Activated CD8-positive, alpha-beta T cell treated with anti-CD3 and anti-CD28 coated beads, Interleukin-2, amount 10 ng/mL, durations not matched to agents 7 days and 5 days (primary cell): ENCODE measurements at regions not wholly inside any gene's neighbourhood (a gene's known extent, or its start where the extent isn't known, plus 50 kb on each side); places are given as distances from the start of the nearest gene placed in this dataset.

Source experiments
- ATAC-seq: fragments of 150-1000 bp; cut with Tn5 transposase; one replicate; pipeline ENCODE4 v1.10.0; 2021; ENCODE audit warnings: moderate library complexity
- CTCF ChIA-PET: fragments of 350-600 bp; sonication (Branson Sonifier 250); formaldehyde crosslinking; loops from one replicate; lab custom pipeline; 2021; ENCODE audit warnings: antibody characterized with exemption; lab: Charles Lee
- POLR2A ChIA-PET: fragments of 350-600 bp; sonication (Branson Sonifier 250); formaldehyde crosslinking; loops from one replicate; lab custom pipeline; 2021; ENCODE audit warnings: antibody characterized with exemption; lab: Charles Lee
- DNase-seq: peaks from one replicate; pipeline ENCODE4 v3.0.0-alpha.2; 2020
- H3K27ac Mint-ChIP-seq: one replicate; pipeline ENCODE4 v1.8.0; 2021; ENCODE audit warnings: mild to moderate bottlenecking, mixed read lengths
- H3K27me3 Mint-ChIP-seq: one replicate; pipeline ENCODE4 v1.8.0; 2021; ENCODE audit warnings: low read depth, mixed read lengths
- H3K36me3 Mint-ChIP-seq: one replicate; pipeline ENCODE4 v1.8.0; 2021; ENCODE audit warnings: low read depth, mixed read lengths
- H3K4me1 Mint-ChIP-seq: one replicate; pipeline ENCODE4 v1.8.0; 2021; ENCODE audit warnings: low read depth, mixed read lengths
- H3K4me3 Mint-ChIP-seq: one replicate; pipeline ENCODE4 v1.8.0; 2021; ENCODE audit warnings: mild to moderate bottlenecking, mixed read lengths
- H3K9me3 Mint-ChIP-seq: one replicate; pipeline ENCODE4 v1.8.0; 2022; ENCODE audit warnings: mixed read lengths; ENCODE audit not compliant: insufficient read depth

- H3K4me1 Mint-ChIP-seq: no peaks in the 10 kb centered on the region
- no peak overlapping the region for H3K4me3 Mint-ChIP-seq
- ChIA-PET POLR2A (no interaction called here), CTCF (no interaction called here)
- H3K27ac Mint-ChIP-seq: no peak overlapping the region
- no peaks in the 10 kb centered on the region for H3K36me3 Mint-ChIP-seq
- H3K27me3 Mint-ChIP-seq: no peaks in the 10 kb centered on the region
- no peak for ATAC-seq
- no peak for DNase-seq
- peaks cover 23% of the 10 kb centered on the region for H3K9me3 Mint-ChIP-seq
These were observed 1852.1 kb downstream of the TP53TG3F start for GRCh38 chr16:35311475-35311874.

- no peak for DNase-seq
- CTCF ChIA-PET: no interaction called here
- H3K27ac Mint-ChIP-seq: no peak overlapping the region
These were observed 1854.9 kb downstream of the TP53TG3F start for GRCh38 chr16:35314298-35314697.

GRCh38 chr16:35319536-35320192 lies 1860.3 kb downstream of the TP53TG3F start:
- H3K27me3 Mint-ChIP-seq: no peaks in the 10 kb centered on the region
- H3K27ac Mint-ChIP-seq: no peak overlapping the region
- ChIA-PET CTCF (no interaction called here), POLR2A (no interaction called here)
- H3K9me3 Mint-ChIP-seq: peaks cover 24% of the 10 kb centered on the region
- H3K4me1 Mint-ChIP-seq: no peaks in the 10 kb centered on the region
- ATAC-seq (no peak), DNase-seq (no peak)
- H3K36me3 Mint-ChIP-seq: no peaks in the 10 kb centered on the region
- H3K4me3 Mint-ChIP-seq: no peak overlapping the region

More at GRCh38 chr16:35314298-35314697, 1854.9 kb downstream of the TP53TG3F start:
- Mint-ChIP-seq H3K27me3 (no peaks in the 10 kb centered on the region), H3K36me3 (no peaks in the 10 kb centered on the region), H3K4me1 (no peaks in the 10 kb centered on the region), H3K4me3 (no peak overlapping the region), H3K9me3 (peaks cover 25% of the 10 kb centered on the region)
- POLR2A ChIA-PET: no interaction called here
- ATAC-seq: no peak

GRCh38 chr16:35325936-35326335 lies 1866.5 kb downstream of the TP53TG3F start:
- POLR2A ChIA-PET: no interaction called here
- DNase-seq (no peak), ATAC-seq (no peak)
- Mint-ChIP-seq H3K27ac (no peak overlapping the region), H3K36me3 (no peaks in the 10 kb centered on the region), H3K27me3 (no peaks in the 10 kb centered on the region), H3K4me3 (no peak overlapping the region), H3K9me3 (peaks cover 19% of the 10 kb centered on the region), H3K4me1 (no peaks in the 10 kb centered on the region)
- CTCF ChIA-PET: no interaction called here

GRCh38 chr16:35339337-35339736 lies 1879.9 kb downstream of the TP53TG3F start:
- Mint-ChIP-seq H3K9me3 (peaks cover 35% of the 10 kb centered on the region), H3K4me3 (no peak overlapping the region), H3K27me3 (no peaks in the 10 kb centered on the region), H3K27ac (no peak overlapping the region), H3K36me3 (no peaks in the 10 kb centered on the region), H3K4me1 (no peaks in the 10 kb centered on the region)
- no peak for ATAC-seq
- DNase-seq: no peak
- CTCF ChIA-PET: no interaction called here
- POLR2A ChIA-PET: no interaction called here

- Mint-ChIP-seq H3K36me3 (no peaks in the 10 kb centered on the region), H3K4me1 (no peaks in the 10 kb centered on the region), H3K4me3 (no peak overlapping the region), H3K27ac (no peak overlapping the region), H3K27me3 (no peaks in the 10 kb centered on the region), H3K9me3 (peaks cover 27% of the 10 kb centered on the region)
- DNase-seq: no peak
- no peak for ATAC-seq
- ChIA-PET POLR2A (no interaction called here), CTCF (no interaction called here)
These were observed 1882.6 kb downstream of the TP53TG3F start for GRCh38 chr16:35342012-35342411.

- DNase-seq: no peak
- H3K4me1 Mint-ChIP-seq: no peaks in the 10 kb centered on the region
- H3K27ac Mint-ChIP-seq: no peak overlapping the region
- peaks cover 24% of the 10 kb centered on the region for H3K9me3 Mint-ChIP-seq
- H3K27me3 Mint-ChIP-seq: no peaks in the 10 kb centered on the region
- H3K4me3 Mint-ChIP-seq: no peak overlapping the region
- CTCF ChIA-PET: no interaction called here
- POLR2A ChIA-PET: no interaction called here
- H3K36me3 Mint-ChIP-seq: no peaks in the 10 kb centered on the region
- ATAC-seq: no peak
These were observed 1884.8 kb downstream of the TP53TG3F start for GRCh38 chr16:35344012-35344762.

- CTCF ChIA-PET: no interaction called here
- Mint-ChIP-seq H3K4me3 (no peak overlapping the region), H3K27ac (no peak overlapping the region), H3K27me3 (no peaks in the 10 kb centered on the region), H3K4me1 (no peaks in the 10 kb centered on the region), H3K36me3 (no peaks in the 10 kb centered on the region), H3K9me3 (peaks cover 8% of the 10 kb centered on the region)
- no peak for ATAC-seq
- POLR2A ChIA-PET: no interaction called here
- DNase-seq: no peak
These were observed 1893.0 kb downstream of the TP53TG3F start for GRCh38 chr16:35352431-35352830.

GRCh38 chr16:35363510-35363909 lies 1904.1 kb downstream of the TP53TG3F start:
- no peaks in the 10 kb centered on the region for H3K4me1 Mint-ChIP-seq
- CTCF ChIA-PET: no interaction called here

GRCh38 chr16:35364263-35364662 lies 1904.9 kb downstream of the TP53TG3F start:
- POLR2A ChIA-PET: no interaction called here
- Mint-ChIP-seq H3K4me1 (no peaks in the 10 kb centered on the region), H3K36me3 (no peaks in the 10 kb centered on the region), H3K27ac (no peak overlapping the region), H3K4me3 (no peak overlapping the region), H3K9me3 (peaks cover 17% of the 10 kb centered on the region), H3K27me3 (no peaks in the 10 kb centered on the region)
- no peak for ATAC-seq
- DNase-seq: no peak
- CTCF ChIA-PET: no interaction called here

More at GRCh38 chr16:35363510-35363909, 1904.1 kb downstream of the TP53TG3F start:
- H3K9me3 Mint-ChIP-seq: peaks cover 17% of the 10 kb centered on the region
- H3K36me3 Mint-ChIP-seq: no peaks in the 10 kb centered on the region
- no peak overlapping the region for H3K4me3 Mint-ChIP-seq
- no peak overlapping the region for H3K27ac Mint-ChIP-seq
- H3K27me3 Mint-ChIP-seq: no peaks in the 10 kb centered on the region
- POLR2A ChIA-PET: no interaction called here
- ATAC-seq: no peak
- DNase-seq: no peak

- POLR2A ChIA-PET: no interaction called here
- no peaks in the 10 kb centered on the region for H3K27me3 Mint-ChIP-seq
These were observed 1906.3 kb downstream of the TP53TG3F start for GRCh38 chr16:35365675-35366074.

GRCh38 chr16:35370617-35371016 lies 1911.2 kb downstream of the TP53TG3F start:
- Mint-ChIP-seq H3K4me3 (no peak overlapping the region), H3K27me3 (no peaks in the 10 kb centered on the region), H3K9me3 (peaks cover 30% of the 10 kb centered on the region), H3K36me3 (no peaks in the 10 kb centered on the region), H3K4me1 (no peaks in the 10 kb centered on the region), H3K27ac (no peak overlapping the region)
- ATAC-seq (no peak), DNase-seq (no peak)
- ChIA-PET CTCF (no interaction called here), POLR2A (no interaction called here)

More at GRCh38 chr16:35365675-35366074, 1906.3 kb downstream of the TP53TG3F start:
- H3K27ac Mint-ChIP-seq: no peak overlapping the region
- no peak overlapping the region for H3K4me3 Mint-ChIP-seq
- H3K9me3 Mint-ChIP-seq: peaks cover 26% of the 10 kb centered on the region
- ATAC-seq: no peak
- DNase-seq: no peak
- H3K4me1 Mint-ChIP-seq: no peaks in the 10 kb centered on the region
- H3K36me3 Mint-ChIP-seq: no peaks in the 10 kb centered on the region
- CTCF ChIA-PET: no interaction called here
